NCI-H2196 treated with DMSO at 0.1 percent for 48 hours (cell line): ENCODE measurements at regions not wholly inside any gene's neighbourhood (a gene's known extent, or its start where the extent isn't known, plus 50 kb on each side); places are given as distances from the start of the nearest gene placed in this dataset.

Experiments used
- DNase-seq: peaks from one replicate; lab custom pipeline; 2025; ENCODE audit not compliant: unreplicated experiment; lab: John Stamatoyannopoulos, UW

DNA sequence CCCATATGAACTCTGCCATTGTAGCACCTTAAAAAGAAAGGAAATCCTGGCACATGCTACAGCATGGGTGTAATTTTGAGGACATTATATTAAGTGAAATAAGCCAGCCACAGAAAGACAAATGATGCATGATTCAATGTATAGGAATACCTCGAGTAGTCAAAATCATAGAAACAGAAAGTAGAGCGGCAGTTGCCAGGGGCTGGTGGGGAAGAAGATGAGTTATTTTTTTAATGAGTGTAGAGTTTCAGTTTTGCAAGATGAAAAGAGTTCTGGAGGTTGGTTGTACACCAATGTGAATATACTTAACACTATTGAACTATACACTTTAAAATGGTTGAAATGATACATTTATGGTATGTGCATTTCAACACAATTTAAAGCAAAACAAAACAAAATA, 133.0 kb downstream of the ZDHHC21 start:
- no peak for DNase-seq

DNA sequence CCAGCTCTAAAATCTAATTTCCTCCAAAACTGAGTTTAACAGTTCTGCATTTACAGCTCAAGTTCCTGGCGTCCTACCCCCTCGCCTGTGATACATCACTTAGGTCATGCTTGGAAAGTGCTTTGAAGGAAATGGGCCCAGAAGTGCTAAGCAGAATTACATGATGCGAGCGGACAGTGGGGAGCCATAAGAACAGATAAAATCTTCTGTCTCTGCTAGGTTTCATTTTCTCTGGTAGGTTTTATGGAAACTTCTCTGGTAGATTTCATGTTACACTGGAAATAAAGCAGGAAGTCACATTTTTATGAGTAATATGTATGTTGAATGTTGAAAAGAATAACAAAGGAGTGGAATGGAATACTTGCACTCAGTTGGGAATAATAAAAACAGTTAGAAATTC, 138.3 kb downstream of the ZDHHC21 start:
- DNase-seq: no peak

DNA sequence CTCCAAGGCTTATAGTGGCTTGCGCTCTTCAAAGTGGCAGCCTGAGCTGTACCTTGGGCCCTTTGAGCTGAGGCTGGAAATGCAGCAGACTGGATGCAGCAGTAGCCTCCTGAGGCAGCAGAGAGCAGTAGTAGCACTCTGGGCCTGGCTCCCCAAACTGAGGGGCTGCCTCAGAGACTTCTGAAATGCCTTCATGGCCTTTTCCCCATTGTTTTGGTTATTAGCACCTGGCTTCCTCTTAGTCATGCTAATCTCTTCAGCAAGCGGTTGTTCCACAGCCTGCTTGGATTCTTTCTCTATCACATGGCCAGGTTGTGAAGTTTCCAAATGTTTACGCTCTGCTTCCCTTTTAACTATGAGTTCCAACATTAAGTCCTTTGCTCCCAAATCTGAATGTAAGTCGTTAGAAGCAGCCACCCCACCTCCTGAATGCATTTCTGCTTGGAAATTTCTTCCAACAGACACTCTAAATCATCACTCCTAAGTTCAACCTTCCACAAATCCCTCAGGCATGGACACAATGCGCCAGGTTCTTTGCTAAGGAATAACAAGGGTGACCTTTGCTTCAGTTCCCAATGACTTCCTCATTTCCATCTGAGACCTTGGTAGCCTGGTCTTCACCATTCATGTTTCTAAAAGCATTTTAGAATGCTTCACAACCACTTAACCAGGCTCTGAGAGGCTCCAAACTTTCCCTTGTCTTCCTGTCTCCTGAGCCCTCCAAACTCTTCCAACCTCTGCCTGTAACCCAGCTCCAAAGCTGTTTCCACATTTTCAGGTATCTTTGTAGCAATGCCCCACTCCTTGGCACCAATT, 145.8 kb downstream of the ZDHHC21 start:
- no peak for DNase-seq

DNA sequence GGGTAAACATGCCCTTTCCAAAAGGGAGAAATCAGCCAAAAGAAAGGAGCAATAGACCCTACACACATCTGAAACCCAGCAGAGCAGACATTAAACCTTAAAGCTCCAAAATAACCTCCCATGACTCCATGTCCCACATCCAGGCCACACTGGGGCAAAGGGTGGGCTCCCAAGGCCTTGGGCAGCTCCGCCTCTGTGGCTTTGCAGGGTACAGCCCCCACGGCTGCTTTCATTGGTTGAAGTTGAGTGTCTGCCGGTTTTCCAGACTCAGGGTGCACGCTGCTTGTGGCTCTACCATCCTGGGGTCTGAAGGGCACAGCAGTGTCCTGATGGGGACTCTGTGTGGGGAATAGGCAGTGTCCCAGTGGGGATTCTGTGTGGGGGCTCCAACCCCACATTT, 146.5 kb downstream of the ZDHHC21 start:
- DNase-seq: no peak

DNA sequence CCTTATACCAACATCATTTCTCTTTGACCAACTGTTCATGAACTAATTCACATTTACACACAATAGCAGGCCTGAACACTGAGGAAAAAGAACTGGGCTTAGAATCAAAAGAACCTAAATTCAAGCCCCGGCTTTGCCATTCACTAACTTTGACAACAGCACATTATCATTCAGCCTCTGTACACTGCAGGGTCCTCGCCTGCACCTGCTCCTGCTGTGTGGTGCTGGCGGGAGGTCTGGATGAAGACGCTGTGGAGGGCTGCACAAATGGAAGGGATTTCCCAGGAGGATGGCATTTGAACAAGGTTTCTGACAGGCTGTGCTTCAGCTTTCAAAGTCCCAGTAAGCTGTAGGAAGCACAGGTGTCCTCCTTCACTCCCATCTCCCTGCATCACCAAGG, 151.2 kb downstream of the ZDHHC21 start:
- no peak for DNase-seq

DNA sequence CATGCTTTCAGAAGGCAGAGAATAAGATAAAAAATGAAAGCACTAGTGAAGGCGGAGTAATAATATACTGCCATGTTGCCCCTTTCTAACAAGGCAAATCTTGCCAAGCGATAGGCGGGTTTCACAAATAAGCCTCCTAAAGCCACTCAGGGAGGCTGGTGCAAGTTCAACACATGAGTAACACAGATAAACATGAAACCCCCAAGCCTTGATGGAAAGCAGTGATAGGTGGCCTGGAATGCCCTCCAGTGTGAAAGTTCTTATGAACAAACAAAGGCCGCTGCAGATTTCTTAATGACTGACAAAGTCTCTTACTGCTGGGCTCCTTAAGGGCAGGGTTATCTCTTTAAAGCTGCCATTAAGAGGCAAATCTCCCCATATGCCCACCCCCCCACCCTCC, 154.7 kb downstream of the ZDHHC21 start:
- no peak for DNase-seq

DNA sequence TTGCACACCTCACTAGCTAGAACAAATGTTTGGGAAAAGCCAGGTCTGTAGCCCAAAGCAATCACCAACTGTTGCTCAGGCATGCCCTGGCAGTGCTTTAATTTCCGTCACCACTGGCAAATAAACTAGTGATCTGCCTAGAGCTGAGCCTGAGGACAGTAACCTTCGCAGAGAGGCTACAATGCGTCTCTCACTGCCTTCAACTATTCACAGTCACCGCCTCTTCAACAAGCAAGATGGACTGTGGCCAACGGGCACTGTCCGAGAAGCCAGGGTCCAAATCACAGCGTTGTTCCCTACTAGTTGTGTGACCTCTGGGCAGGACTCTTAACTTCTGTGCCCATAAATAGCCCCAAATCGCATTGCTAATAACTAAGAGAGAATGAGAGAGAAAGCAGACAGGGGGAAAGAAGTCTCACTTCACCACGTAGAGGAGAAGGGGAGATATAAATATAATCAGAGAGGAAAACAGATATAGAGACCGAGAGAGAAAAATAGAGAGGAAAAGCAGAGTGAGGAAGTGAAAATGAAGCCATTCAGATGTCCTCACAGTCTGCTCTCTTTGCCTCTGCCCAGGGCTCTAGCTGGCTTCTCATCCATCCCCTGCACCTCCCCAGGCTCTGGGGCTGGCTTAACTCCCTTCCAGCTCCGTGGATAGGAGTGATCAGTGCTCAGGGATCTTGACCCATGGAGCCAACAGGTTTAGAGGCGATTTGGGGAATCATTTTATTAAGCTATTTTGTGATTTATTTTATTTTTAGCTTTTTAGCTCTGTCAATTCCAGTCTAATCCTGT, 157.9 kb downstream of the ZDHHC21 start:
- no peak for DNase-seq

DNA sequence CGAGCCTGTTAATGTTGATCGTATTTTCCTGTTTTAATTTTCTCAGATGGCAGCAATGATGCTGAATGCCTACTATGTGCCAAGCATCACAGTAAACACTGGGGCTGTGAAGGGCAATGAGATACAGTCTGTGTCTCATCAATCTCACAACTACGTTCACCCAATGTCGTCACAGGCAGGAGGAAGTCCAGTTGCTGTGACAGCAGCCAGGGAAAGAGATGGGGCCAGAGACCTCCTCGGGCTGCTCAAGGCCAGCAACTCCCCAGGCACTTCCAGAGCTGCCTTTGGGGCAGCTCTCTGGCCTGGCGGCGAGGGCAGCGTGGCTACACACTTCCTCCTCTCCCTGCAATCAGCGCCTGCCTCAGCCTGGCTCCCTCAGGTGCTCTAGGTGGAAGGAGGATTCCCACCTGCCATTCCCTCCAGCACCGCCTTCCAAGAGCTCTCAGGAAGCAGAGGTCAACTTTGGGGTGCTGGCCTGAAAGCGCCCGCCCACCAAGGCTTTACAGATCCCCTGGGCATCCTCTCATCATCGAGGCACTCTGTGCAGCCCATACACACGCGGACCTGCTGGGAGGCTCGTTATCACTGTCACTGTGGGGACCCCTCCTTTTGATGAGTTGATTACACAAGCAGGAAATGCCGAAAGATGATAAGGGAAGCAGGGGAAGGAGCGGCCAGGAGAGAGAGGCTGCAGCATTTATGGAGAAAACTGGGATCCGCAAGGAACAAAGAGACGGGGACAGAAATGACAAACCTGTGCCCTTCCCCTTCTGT, 159.2 kb downstream of the ZDHHC21 start:
- no peak for DNase-seq

DNA sequence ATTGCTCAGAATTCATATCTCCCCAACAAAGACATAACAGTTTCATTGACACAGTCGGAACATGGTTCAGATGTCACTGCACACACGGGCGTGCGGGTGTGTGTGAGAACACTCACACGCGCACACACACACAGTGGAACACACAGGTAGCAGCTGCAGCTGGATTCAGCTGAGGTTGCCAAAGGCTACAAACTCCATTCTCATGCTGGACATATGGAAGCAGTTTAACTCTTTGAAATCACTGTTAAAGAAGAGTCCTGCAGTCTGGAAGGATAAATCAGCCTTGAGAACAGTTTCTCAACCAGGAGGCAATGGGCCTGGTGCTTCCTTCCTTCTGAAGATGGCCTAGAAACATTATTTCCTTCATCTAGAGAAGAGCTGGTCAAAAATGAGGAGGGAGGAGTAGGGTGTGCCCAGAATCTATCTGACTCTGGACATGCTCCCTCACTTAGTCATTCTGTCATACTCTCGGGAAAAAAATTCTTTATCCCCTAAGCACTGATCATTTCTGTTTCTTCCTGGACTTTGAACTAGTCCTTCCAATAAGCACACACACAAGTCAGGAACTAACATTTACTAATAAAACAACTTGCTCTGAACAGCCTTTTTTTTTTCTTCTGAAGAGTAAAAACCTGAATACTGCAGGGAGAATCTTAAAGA, 160.6 kb downstream of the ZDHHC21 start:
- no peak for DNase-seq

DNA sequence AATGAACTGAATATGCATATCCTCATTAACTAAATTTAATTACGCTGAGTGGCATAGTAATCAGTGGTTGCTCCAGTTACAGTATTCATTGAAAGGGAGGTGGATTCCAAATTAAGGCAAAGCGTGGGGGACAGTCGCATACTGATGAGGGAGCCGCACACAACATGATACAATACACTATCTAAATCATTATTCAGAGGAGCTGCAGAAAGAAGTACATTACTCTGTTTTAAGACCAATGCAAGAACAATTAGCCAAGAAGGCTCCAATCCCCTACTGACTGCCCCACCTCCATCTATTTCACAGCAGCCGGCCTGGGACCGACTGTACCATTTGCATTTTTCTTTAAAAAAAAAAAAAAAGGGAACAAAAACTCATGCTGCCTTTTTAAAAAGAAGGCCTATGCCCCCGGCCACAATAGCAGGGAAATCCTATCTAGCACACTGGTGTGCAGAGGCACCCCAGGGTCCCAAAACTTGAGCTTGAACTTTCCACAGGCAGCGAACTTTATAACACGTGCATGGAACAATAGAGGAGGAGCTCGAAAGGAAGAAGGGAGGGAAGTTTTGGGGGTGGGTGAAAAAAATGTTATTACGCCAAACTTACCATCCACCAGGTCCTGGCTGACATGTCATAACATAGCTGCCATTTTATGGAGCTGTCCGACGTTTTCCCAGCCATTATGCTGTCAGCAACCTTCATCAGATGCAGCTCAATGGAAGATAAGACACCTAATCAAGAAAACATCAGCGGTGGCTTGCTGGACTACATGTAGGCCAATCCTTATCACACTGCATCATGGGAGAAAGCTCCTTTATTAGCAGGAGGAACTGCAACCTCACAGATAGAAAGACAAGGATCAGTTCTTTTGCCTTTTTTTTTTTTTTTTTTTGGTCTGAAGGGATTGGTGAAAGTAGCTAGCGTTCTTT, 161.6 kb downstream of the ZDHHC21 start:
- no peak for DNase-seq

DNA sequence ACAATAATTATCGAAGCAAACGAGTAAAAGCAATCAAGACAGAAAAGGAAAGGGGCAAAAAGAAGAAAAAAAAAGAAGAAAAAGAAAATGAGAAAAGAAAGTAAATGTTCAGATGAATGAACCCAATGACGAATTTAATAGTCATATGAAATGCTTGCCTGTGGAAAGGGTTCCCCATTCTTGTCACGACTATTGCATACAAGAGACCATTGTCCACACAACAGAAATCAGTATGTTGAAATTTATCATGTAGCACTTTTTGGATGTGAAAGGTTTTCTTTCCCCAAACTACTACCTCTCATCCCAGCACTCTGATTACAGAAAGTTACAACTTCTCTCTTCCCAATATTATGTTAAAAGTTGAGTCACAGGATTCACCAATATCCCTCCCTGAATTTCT, 162.4 kb downstream of the ZDHHC21 start:
- no peak for DNase-seq

DNA sequence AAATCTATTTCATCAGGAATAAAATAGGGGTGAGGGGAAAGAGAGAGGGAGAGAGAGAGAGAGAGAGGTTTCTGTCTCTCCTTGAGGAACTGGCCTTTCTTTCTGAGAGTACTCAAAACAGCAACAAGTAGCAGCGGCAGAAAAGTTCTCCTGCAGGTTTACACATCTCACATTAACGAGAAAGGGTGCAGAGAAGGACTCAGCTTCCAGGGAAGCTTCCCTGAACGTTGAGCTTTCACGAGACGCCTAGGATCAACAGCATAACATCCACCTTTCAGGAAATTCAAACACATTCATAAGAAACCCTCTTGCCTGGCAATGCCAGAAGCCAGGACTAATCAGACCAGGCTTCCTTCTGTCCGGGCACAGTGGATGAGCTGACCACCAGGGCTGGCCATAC, 162.9 kb downstream of the ZDHHC21 start:
- no peak for DNase-seq

DNA sequence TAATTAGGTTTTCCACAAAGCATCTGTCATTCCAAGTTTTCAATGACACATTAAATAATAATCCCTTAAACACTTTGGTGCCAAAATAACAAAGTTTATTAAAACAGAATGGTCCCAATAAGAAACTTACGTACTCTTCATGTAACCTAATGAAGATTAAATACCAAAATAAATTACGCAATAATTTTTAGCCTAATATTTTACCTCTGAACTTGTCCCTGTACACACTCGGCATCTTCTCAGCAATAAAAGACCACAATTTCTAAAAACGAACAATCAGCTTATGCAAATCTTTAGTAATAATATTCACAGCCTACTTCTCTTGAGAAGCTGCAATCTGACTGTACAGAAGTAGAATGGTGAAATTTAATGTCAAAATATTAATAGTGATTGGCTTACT, 163.6 kb downstream of the ZDHHC21 start:
- no peak for DNase-seq

DNA sequence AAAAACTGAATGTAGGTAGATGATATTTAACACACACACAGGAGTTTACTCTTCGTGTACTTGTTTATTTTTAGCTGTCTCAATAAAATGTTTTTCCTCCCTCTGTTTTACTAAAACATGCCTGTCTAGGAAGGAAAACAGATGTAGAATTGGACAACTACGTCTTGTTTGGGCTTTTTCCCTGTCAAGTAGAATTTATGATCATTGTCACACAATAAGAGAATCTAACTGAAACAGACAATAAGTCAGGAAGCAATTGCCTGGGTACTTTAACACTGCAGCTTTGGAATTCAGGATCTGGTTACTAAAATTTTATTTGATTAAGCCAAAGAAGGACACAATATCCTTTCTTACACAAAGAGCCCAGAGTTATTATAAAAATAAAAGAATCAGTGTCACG, 164.2 kb downstream of the ZDHHC21 start:
- no peak for DNase-seq

DNA sequence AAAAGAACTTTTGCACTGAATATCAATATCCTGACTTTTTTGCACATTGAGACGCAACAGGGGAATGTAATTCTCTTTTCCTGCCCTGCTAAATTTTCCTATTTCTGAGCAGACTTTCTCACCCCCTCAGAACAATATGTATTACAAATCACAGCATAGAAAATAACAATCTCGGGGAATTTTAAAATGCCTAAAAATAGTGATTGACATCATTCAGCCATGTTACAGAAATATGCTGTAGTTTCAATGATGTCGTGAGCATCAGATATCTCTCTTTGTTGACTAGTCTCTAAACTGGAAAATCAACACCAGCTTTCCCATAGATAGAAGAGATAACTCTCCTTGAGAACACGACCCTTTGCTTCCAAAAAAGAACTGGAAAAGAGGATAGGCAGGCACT, 166.7 kb downstream of the ZDHHC21 start:
- DNase-seq: no peak

DNA sequence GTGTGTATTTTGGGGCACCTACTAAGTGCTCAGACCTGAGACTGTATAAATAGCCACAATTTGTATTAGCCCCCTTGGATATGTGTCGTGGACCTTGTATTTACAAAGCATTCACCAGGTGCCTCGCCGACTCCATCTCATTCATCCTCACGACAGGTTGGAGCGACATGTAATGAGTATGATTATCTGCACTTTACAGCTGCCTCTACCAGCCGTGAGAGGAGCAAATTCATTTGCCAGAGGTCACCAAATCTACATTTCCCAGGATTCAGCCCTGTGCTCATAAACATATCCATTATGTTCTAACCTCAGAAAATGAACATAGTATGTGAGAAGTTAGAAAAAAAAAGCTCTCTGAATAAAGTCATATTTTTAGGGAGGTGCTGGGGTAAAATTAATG, 167.4 kb downstream of the ZDHHC21 start:
- no peak for DNase-seq

DNA sequence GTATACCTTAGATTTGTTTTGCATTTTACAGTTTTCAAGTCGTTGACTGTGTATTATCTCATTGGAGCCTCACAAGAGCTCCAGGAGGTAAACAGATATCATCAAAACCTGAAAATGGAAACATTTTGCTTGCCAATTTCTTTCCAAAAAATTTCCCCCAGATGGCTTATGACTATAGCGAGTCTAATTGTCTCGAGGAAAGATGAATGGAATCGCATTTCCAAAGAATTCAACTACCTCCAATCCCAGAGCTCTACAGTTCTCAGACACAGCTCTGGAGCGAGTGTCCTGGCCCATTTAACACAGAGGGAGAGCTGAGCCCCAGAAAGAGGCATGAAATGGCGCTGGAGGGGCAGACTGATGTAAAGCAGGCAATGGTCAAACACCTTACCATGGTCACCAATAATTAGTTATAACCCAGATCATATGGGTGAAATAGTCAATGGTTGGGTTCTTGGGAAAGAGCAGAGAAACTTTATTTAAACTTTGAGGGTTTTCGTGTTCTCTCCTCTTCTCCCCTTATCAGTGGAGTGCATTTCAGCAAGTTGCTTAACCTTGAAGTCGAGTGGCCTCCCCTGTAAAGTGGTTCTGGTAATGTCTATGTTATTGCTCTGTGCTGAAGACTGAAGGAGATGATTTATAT, 168.2 kb downstream of the ZDHHC21 start:
- DNase-seq: no peak

DNA sequence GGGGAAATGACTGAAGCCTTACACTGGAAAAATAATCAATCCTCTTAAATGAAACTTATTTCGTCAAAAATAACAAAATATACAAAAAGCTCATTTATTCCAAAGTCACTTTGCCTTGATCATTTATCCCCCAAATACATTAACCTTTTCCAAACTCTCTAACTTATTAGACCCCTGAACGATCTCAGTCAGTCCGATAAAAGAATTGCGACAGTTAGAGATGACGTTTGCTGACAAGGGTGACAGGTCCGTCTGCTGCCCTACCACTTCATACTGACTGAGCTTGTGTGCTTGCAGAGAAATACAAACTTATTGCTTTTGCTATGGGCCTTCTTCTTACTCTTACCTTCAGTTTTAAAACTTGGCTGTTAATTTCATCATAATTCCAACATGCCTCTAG, 169.7 kb downstream of the ZDHHC21 start:
- DNase-seq: no peak

DNA sequence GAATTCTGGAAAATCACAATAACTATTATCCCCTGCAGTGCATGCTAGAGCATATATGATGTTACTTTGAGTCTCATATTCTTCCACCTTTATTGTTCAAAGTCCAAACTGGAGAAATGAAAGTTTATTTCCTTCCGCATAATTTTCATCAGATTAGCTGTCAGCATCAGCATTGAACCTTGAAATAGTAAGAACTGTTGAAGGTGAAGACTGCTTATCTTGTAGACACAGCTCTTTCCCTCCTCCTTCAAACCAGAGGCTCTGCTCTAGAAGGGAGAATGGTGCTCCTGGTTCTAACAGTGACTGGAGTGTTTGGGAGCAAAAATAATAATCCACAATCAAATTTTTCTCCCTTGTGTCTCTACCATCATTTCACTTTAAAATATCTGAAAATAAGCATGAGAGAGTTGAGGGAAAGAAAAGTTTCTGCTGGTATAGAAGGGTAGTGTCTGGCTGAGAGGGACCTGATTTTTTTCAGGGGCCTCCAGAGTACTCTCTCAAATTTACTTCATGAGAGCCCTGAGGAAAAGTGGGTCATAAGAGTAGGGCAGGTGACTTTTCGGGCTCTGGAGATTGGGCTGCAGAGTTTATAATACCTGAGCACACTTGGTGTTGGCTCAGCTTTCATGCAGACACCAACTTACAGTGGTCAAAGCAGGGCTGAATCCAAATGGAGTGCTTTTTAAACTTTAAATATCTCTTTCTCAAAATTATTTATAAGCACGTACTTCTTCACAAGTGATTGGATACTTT, 170.4 kb downstream of the ZDHHC21 start:
- no peak for DNase-seq
